NCI-H1436 (cell line): ENCODE measurements at regions not wholly inside any gene's neighbourhood (a gene's known extent, or its start where the extent isn't known, plus 50 kb on each side); places are given as distances from the start of the nearest gene placed in this dataset.
"Not testable (repeated sequence)": the region's sequence is repeated elsewhere in the genome, so short reads cannot be mapped to it uniquely, and the experiment has no call there.

Source experiments
- DNase-seq: peaks from one replicate; lab custom pipeline; 2025; lab: John Stamatoyannopoulos, UW

DNA sequence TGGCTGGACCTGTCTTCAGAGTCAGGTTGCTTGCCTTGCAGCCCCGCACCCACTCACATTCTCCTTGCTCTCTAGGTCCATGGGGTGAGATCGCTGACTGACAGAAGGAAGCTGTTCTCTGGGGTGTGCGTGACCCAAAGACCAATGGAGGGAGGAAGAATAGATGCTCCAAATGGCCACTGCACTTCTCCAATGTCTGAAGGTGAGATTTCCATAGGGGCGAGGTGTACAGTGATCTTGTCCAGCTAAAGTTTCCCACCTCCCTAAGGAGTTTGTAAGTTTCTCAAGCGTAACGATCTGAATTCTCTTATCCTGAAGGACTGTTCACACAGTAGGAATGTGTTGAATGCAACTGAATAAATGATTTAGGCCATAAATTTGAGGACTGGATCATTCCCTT is 211.9 kb upstream of the IRF2BP2 start:
- no peak for DNase-seq

DNA sequence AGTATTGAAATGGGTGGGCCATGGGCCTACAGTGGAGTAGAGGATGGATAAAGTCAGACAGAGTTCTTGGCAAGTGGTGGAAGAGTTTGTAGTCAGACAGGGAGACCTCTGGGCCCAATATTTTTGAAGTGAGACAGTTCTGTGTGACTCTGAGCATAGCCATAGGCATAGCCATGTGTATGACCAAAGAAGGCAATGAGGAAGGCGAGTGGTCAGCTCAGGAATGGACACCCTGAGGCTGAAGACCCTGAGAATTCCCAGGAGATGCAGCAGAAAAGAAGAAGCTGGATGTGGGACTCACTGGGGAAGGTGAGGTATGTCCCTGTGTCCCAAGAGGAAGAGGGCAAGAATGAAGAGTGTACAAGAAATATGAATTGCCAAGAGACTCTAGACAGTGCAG is 210.6 kb upstream of the IRF2BP2 start:
- DNase-seq = no peak

DNA sequence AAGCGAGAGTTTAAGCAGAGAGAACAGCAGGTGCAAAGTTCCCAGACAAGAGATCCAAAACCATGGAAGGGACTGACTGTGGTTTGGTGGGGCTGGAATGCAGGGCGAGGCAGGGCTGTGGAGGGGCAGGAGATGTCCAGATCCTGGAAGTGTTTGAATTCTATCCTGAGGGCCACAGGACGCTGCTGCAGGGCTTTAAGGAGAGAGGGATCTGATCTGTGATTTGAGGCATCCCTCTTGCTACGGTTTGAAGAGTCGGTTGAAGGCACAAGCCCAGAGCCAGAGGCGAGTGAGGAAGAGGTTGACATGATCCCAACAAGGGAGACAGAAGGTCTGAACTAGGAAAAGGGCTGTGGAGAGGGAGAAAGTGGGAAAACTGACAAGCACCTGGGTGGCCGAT is 209.9 kb upstream of the IRF2BP2 start:
- not testable (repeated sequence) for DNase-seq

DNA sequence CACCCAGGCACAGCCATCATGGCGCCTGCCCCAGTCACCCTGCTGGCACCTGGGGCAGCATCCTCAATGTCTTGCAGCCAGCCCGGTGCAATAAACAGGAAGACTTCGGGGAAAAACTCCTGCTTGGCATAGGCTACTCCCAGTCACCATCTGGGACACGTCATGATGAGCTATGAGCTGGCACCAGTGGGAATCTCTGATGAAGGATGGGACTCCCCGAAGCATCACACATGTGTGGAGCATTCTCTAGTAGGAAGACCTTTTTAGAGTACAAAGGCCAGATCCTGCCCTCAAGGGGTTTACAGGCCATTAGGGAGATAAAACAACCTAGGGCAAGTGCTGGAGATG is 208.0 kb upstream of the IRF2BP2 start:
- not testable (repeated sequence) for DNase-seq

- not testable (repeated sequence) for DNase-seq
These were observed 207.5 kb upstream of the IRF2BP2 start for GRCh38 chr1:234817313-234818039.

- not testable (repeated sequence) for DNase-seq
These were observed 206.9 kb upstream of the IRF2BP2 start for GRCh38 chr1:234816864-234817263.

GRCh38 chr1:234816186-234816851 is 206.3 kb upstream of the IRF2BP2 start:
- not testable (repeated sequence) for DNase-seq

DNA sequence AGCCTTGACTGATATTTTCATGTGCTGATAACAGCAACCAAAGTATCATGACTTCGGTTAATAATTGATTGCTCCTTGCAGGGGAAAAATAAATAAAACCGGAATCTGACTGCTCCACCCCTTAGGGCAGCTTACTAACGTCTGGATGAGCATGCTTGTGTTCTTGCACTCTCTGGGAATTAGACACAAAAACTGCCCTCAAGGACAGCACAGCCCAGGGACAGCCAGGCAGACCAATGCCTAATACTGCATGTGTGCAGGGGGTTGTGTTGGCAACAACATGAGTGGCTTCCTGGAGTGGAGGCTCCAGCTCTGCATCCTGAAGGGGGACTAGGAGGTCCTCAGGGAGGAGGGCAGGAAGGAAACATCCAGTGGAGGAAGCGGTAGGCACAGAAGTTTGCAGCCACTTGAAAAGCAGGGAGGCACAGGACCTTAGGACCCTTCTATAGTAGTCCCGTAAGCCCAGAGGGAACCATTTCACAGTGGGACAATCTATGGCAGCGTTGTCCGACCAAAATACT is 205.4 kb upstream of the IRF2BP2 start:
- not testable (repeated sequence) for DNase-seq

- DNase-seq = not testable (repeated sequence)
These were observed 204.3 kb upstream of the IRF2BP2 start for GRCh38 chr1:234814235-234814634.

DNA sequence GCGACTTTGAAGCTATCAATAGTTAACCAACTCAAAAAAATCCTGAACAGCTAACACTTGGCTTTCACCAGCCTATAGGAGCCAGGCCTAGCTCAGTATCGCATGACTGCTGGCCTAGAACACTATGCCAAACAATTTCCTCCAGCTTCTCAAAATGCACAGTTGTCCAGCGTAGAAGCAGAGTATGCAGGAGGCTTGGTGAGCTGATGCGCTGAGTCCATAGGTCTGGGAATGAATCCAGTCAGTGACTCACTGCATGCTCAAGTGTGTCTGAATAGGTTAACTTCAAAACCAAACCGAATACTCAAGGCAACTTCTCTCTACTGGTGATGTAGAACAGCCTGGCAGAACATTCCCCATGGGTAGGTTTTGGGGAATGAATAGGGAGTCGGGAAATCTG is 201.8 kb upstream of the IRF2BP2 start:
- DNase-seq = not testable (repeated sequence)

GRCh38 chr1:234810726-234811125 is 200.7 kb upstream of the IRF2BP2 start:
- DNase-seq = not testable (repeated sequence)

DNA sequence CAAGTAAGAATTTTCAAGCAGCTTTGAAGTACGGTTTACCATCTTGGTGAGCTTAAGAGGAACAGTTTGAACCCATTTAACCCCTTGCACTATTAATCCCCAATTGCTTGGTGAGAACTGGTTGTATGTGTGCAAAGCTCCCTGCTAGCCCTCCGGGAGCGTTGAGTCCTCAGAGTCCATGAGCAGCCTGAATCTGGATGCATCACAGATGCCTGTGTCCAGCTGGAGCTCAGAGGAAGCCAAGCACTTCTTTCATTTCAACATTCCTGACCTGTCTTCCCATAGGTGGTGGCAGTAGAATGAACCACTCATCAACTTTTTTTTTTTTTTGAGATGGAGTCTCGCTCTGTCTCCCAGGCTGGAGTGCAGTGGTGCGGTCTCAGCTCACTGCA is 199.9 kb upstream of the IRF2BP2 start:
- DNase-seq = not testable (repeated sequence)

DNA sequence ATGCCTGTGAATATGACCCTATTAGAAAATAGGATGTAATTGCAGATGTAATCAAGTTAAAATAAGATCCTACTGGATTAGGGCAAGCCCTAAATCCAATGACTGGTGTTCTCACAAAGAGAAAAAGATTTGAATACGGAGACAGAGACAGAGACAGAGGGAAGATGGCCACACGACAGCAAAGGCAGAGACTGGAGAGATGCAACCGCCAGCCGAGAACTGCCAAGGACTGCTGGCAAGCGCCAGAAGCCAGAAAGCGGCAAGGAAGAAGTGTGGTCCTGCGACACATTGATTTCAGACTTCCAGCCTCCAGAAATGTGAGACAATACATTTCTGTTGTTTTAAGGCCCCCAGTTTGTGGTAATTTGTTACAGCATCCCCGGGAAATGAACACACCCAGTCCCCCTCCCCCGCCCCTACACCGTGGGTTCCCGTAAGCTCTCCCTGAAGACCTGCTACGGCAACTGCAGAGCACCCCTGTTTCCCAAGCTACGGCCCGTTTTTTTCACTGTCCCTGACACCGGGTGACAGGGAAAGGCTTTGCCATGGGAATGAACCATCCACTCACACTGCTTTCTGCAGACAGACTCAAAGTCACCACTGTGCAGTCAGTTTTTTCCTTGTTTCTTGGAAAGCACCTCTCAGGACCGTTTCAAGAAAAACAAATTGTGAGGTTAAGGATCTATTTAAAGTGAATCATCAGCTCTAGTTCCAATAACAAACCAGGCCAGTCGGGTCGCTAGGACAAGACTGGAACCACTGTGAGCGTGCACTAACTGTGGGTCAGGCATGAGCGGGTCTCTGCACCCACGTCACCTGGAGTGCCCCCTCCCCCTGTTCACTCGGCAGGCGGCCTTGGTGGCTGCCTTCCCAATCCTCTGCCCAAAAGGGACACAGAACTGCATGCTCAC is 199.2 kb upstream of the IRF2BP2 start:
- not testable (repeated sequence) for DNase-seq

- DNase-seq = not testable (repeated sequence)
These were observed 198.5 kb upstream of the IRF2BP2 start for GRCh38 chr1:234808459-234808858.

- not testable (repeated sequence) for DNase-seq
These were observed 197.7 kb upstream of the IRF2BP2 start for GRCh38 chr1:234807705-234808104.

- not testable (repeated sequence) for DNase-seq
These were observed 192.6 kb upstream of the IRF2BP2 start for GRCh38 chr1:234802586-234802985.

- DNase-seq = not testable (repeated sequence)
These were observed 191.7 kb upstream of the IRF2BP2 start for GRCh38 chr1:234801636-234802035.

GRCh38 chr1:234801147-234801546 is 191.2 kb upstream of the IRF2BP2 start:
- not testable (repeated sequence) for DNase-seq

DNA sequence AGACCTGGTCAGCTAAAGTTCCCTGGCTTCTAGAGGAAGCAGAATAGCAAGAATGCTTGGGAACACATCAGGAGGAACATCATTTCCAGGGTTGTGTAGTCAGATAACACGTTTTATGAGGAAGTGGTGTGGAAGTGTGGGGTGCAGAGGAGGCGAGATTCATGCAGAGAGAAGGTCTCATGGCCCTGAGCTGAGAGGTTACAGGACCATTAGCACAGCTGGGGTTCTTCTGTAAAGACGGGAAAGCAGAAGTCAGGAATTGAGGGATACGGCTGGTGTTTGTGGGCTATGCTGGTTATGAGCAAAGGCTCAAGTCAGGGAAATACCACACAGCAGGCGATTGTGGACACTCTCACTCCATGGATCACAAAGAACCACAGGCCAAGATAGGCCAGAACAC is 190.6 kb upstream of the IRF2BP2 start:
- not testable (repeated sequence) for DNase-seq

GRCh38 chr1:234799021-234799689 is 189.2 kb upstream of the IRF2BP2 start:
- DNase-seq = not testable (repeated sequence)

DNA sequence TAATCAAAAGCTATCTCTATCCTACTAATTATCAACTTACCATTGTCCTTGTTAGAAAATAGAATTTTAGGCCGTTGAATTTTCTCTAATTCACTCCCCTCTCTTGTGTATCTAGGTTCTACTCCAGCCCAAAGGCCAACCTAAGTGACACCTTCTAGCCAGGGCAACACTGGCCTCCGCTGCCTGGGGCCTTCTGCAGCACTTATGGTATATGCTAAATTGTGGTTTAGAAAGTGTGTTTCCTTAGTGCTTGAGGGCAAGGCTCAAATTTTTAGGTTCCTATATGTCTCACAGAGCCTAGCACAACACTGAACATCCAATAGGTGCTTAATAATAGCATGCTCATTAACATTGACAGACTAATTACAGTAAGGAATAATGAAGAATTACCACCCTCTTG is 187.2 kb upstream of the IRF2BP2 start:
- not testable (repeated sequence) for DNase-seq

GRCh38 chr1:234796438-234796792 is 186.4 kb upstream of the IRF2BP2 start:
- DNase-seq = not testable (repeated sequence)
